Upper lobe of left lung (tissue), 4 donors: ENCODE measurements at regions not wholly inside any gene's neighbourhood (a gene's known extent, or its start where the extent isn't known, plus 50 kb on each side); places are given as distances from the start of the nearest gene placed in this dataset.

Experiments
- CTCF ChIP-seq, 6 experiments: fragments of 450-650 bp in 4 of 6; fragments of 200-600 bp in 2 of 6; sonication (generic) in 2 of 6; IDR thresholded peaks; one replicate each; pipeline ENCODE4 v1.5.1; 2016 to 2019; ENCODE audit warnings: antibody characterized with exemption in 6 of 6
- POLR2A ChIP-seq, 4 donors: fragments of 450-650 bp; IDR thresholded peaks; one replicate each; pipeline ENCODE4 v1.5.1; 2016 to 2017; ENCODE audit warnings: antibody characterized with exemption in 4 of 4, mild to moderate bottlenecking in 2 of 4
- POLR2AphosphoS5 ChIP-seq, 2 donors: sonication (generic); formaldehyde crosslinking; IDR thresholded peaks; one replicate each; pipeline ENCODE4 v1.5.1; 2017; ENCODE audit warnings: antibody characterized with exemption in 2 of 2

GRCh38 chr6:24006254-24006653 is 119.8 kb upstream of the NRSN1 start:
- no peak for TF ChIP-seq CTCF (IDR thresholded peaks at IDR 0.05)
- no peak for TF ChIP-seq POLR2A (IDR thresholded peaks at IDR 0.05)
- TF ChIP-seq POLR2AphosphoS5 (IDR thresholded peaks at IDR 0.05): no peak
